NCI-H2029 (cell line): ENCODE measurements at regions not wholly inside any gene's neighbourhood (a gene's known extent, or its start where the extent isn't known, plus 50 kb on each side); places are given as distances from the start of the nearest gene placed in this dataset.

Source experiments
- DNase-seq: peaks from one replicate; lab custom pipeline; 2025; lab: John Stamatoyannopoulos, UW

GRCh38 chr4:157514711-157515110, 294.2 kb downstream of the GRIA2 start:
- DNase-seq: no peak

DNA sequence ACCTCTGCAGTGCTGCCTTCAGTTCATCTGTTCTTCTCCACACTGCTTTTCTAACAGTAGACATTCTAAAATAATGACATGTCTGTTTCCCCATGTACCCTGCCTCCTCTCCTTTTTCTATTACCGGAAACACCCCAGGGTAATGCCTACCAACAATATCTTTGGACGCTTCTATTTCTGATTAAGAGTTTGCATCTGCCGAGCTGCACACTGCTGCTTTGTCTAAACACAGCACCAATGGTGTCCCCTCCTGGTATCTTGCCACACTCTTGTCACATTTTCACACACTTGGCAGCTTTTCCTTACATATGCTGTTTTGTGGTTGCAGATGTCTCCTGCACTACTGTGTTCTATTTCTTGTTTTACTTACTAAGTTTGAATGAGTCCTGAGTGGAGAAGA, 288.8 kb downstream of the GRIA2 start:
- no peak for DNase-seq

- DNase-seq: no peak
Measured at GRCh38 chr4:157502656-157503055, 282.1 kb downstream of the GRIA2 start.

DNA sequence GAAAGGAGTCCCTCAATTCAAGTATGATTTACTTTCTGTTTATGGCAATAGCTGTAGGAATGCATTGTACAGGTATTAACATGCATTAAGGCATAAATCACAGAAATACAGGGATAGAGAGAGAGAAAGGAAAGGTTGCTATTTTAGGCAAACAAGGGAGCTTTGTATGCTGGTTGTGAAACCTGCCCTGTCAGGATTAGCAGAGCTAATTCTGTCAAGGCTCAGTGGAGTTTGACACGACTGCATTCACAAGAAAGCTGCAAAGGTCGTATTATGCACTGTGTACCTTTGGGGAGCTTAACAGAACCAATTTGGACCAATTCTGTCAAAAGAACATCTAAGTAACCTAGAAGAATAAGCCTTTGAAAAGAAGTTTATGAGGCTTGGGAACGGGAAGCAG, 239.3 kb downstream of the GRIA2 start:
- DNase-seq: no peak

GRCh38 chr4:157447195-157447594, 226.7 kb downstream of the GRIA2 start:
- DNase-seq: no peak

GRCh38 chr4:157444014-157444413, 223.5 kb downstream of the GRIA2 start:
- DNase-seq: no peak

GRCh38 chr4:157443537-157443936, 223.0 kb downstream of the GRIA2 start:
- no peak for DNase-seq

- DNase-seq: no peak
Measured at GRCh38 chr4:157425897-157426296, 205.4 kb downstream of the GRIA2 start.

DNA sequence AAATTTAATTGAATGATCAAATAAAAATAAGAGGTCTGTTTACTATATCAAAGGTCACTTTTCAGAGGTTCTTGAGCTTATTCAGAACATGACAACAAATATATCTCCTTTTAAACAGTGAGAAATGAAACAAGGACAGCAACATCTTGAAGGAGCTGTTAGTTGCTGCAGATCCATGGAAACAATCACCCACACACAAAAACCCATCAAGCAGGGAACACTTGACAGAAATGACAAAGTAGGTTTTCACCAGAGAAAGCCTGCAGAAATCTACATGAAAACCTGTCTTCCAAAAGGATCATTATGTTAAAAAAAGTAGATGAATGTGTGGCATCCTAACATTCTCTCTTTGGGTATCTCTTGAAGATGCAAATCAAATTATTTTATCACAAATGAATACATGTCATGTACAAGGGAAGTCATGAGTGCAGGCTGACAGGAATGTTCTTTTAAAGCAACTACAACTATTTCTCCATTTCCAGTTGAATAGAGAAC, 203.0 kb downstream of the GRIA2 start:
- DNase-seq: no peak

DNA sequence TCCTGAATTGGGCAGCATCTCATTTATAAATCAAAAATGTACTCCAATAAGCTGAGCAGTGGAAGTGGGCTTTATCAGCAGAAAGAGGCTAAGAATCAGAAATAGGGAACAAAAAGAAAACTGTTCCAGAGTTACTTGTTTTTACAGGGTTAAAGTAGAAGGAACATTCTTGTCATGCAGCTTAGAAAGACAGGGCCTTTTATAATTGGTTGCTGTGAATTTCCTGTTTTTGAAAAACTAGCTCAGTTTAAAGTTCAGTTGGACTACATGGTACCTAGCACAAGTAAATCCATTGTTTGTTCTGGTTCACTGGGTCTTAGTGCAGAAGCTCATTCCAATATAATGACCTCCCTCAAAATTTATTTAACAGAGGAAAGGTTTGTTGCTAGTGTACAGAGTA, 200.8 kb downstream of the GRIA2 start:
- DNase-seq: no peak
